K562 (cell line): ENCODE measurements at regions not wholly inside any gene's neighbourhood (a gene's known extent, or its start where the extent isn't known, plus 50 kb on each side); places are given as distances from the start of the nearest gene placed in this dataset.

ENCODE experiments used
- ATAC-seq: fragments of 200-7000 bp; cut with Tn5 transposase; 3 replicates; pipeline ENCODE4 v1.9.1; 2020; ENCODE audit warnings: moderate library complexity
- BruUV-seq: library from RNA; stranded (reverse); fragments of 400-500 nt; replicated peaks from 2 replicates; lab custom pipeline; 2021; lab: Mats Ljungman, UMichigan
- CTCF ChIA-PET: fragments of 300-600 bp; formaldehyde crosslinking; extraction: SDS; loops from one replicate; lab custom pipeline; 2021; ENCODE audit warnings: low intra/inter-chr PET ratio; lab: Yijun Ruan, JAX
- POLR2A ChIA-PET: fragments of 300-600, 350-650 bp; sonication (Branson Sonifier 250); formaldehyde crosslinking; extraction: SDS; loops from one replicate; lab custom pipeline; 2021; ENCODE audit warnings: antibody characterized with exemption, inconsistent platforms; lab: Yijun Ruan, JAX
- DNase-seq, 4 experiments: peaks; one replicate each; pipeline versions ENCODE4 v3.0.0 to v3.0.0-alpha.2; 2011 to 2018; ENCODE audit warnings: low spot score in 3 of 4, mixed read lengths in 3 of 4; ENCODE audit errors: extremely low read depth in 1 of 4
- FAIRE-seq: peaks from 2 replicates; lab custom pipeline; 2011; peaks lifted over from hg19 to GRCh38; lab: Jason Lieb, UNC
- H2AFZ ChIP-seq: 2 replicates; pipeline ENCODE4 v1.6.0; 2011; ENCODE audit warnings: low read depth, low read length, control low read depth, inconsistent platforms
- H3K27ac ChIP-seq: fragments of 200-600 bp; 3 replicates; pipeline ENCODE4 v1.8.0; 2011; ENCODE audit warnings: low read depth, mild to moderate bottlenecking, control low read depth, inconsistent platforms, low read length, moderate library complexity, mixed read lengths; ENCODE audit errors: extremely low read depth
- H3K27me3 ChIP-seq, 2 experiments: fragments of 300-600 bp in 1 of 2; 2 replicates in 1 of 2; 3 replicates in 1 of 2; pipeline versions ENCODE4 v1.6.0 to v1.8.0; 2011; ENCODE audit warnings: inconsistent platforms in 2 of 2, low read length in 2 of 2, mild to moderate bottlenecking in 1 of 2, mixed read lengths in 1 of 2, moderate library complexity in 1 of 2; ENCODE audit not compliant: control insufficient read depth in 2 of 2, insufficient read depth in 2 of 2
- H3K36me3 ChIP-seq: fragments of 300-600 bp; 3 replicates; pipeline ENCODE4 v1.8.0; 2011; ENCODE audit warnings: mild to moderate bottlenecking, low read length, inconsistent platforms; ENCODE audit not compliant: control insufficient read depth, insufficient read depth
- H3K4me1 ChIP-seq, 2 experiments: fragments of 200-600 bp in 1 of 2; replicated peaks in 1 of 2; 2 replicates in 1 of 2; 3 replicates in 1 of 2; pipeline versions ENCODE4 v1.5.1 to v1.8.0; 2011; ENCODE audit warnings: inconsistent platforms in 2 of 2, low read length in 2 of 2, mild to moderate bottlenecking in 1 of 2, mixed read lengths in 1 of 2, moderate library complexity in 1 of 2; ENCODE audit not compliant: control insufficient read depth in 2 of 2, insufficient read depth in 2 of 2
- H3K4me2 ChIP-seq: 2 replicates; pipeline ENCODE4 v1.6.1; 2011; ENCODE audit warnings: low read length, control low read depth, inconsistent platforms, mixed read lengths; ENCODE audit not compliant: insufficient read depth
- H3K4me3 ChIP-seq: fragments of 200-600 bp; sonication (generic), shearing (Covaris generic); 2 replicates; pipeline ENCODE4 v1.5.1; 2016; ENCODE audit warnings: control low read depth, inconsistent platforms
- H3K79me2 ChIP-seq: fragments of 200-600 bp; 3 replicates; pipeline ENCODE4 v1.8.0; 2011; ENCODE audit warnings: low read length, inconsistent platforms; ENCODE audit not compliant: control insufficient read depth, insufficient read depth
- H3K9ac ChIP-seq, 2 experiments: 2 replicates each; pipeline versions ENCODE4 v1.6.0 to v1.6.1; 2011; ENCODE audit warnings: low read depth in 2 of 2, low read length in 2 of 2, control low read depth in 1 of 2, inconsistent platforms in 1 of 2, mild to moderate bottlenecking in 1 of 2, mixed read lengths in 1 of 2; ENCODE audit not compliant: insufficient read depth in 1 of 2
- H3K9me1 ChIP-seq: one replicate; pipeline ENCODE4 v1.6.0; 2011; ENCODE audit warnings: inconsistent platforms, mild to moderate bottlenecking, low read length, moderate library complexity; ENCODE audit not compliant: control insufficient read depth, insufficient read depth
- H3K9me3 ChIP-seq: replicated peaks from 2 replicates; pipeline ENCODE4 v1.5.1; 2011; ENCODE audit warnings: low read depth, low read length, inconsistent platforms; ENCODE audit not compliant: control insufficient read depth, insufficient read depth
- H4K20me1 ChIP-seq: replicated peaks from 2 replicates; pipeline ENCODE4 v1.6.1; 2011; ENCODE audit warnings: low read length, inconsistent platforms, mixed read lengths; ENCODE audit not compliant: control insufficient read depth, insufficient read depth
- CREB5 ChIP-seq: fragments of 250-450 bp; sonication (Bioruptor Pico); IDR thresholded peaks from 2 replicates; pipeline ENCODE4 v1.5.0; 2020; ENCODE audit warnings: mild to moderate bottlenecking
- JUN ChIP-seq, 2 experiments: sonication (generic) in 1 of 2; formaldehyde crosslinking in 1 of 2; IDR thresholded peaks; 2 replicates each; pipeline versions ENCODE4 v1.6.1 to v1.8.0; 2012 to 2022; ENCODE audit warnings: borderline replicate concordance in 2 of 2, mild to moderate bottlenecking in 2 of 2, improper control_type of control experiment in 1 of 2, low read depth in 1 of 2, low read length in 1 of 2, missing genetic modification reagents in 1 of 2
- OTX1 ChIP-seq: fragments of 450-650 bp; formaldehyde crosslinking; IDR thresholded peaks from 2 replicates; pipeline ENCODE4 v1.4.0; 2022; ENCODE audit warnings: mild to moderate bottlenecking
- RCOR1 ChIP-seq, 2 experiments: IDR thresholded peaks; 2 replicates each; pipeline ENCODE4 v1.6.1; 2012; ENCODE audit warnings: low read depth in 2 of 2, low read length in 2 of 2, borderline replicate concordance in 1 of 2, improper control_type of control experiment in 1 of 2
- STAT5A ChIP-seq: IDR thresholded peaks from 2 replicates; pipeline ENCODE4 v1.6.1; 2012; ENCODE audit warnings: low read length, inconsistent platforms, borderline replicate concordance
- TFAP4 ChIP-seq: sonication (generic); formaldehyde crosslinking; IDR thresholded peaks from 2 replicates; pipeline ENCODE4 v1.8.0; 2022; ENCODE audit warnings: missing genetic modification reagents, mild to moderate bottlenecking, moderate library complexity, borderline replicate concordance
- ZNF224 ChIP-seq: sonication (generic); formaldehyde crosslinking; IDR thresholded peaks from 2 replicates; pipeline ENCODE4 v1.8.0; 2022; ENCODE audit warnings: mild to moderate bottlenecking, missing genetic modification reagents
- ZNF311 ChIP-seq: fragments of 250-450 bp; sonication (Bioruptor Pico); IDR thresholded peaks from 2 replicates; pipeline ENCODE4 v1.4.0; 2020; ENCODE audit warnings: mild to moderate bottlenecking, moderate library complexity
- WGBS: fragments of 100-300 bp; shearing (Covaris generic); methylation state at CpG from one replicate; pipeline ENCODE4 v1.1.6; 2016; ENCODE audit warnings: low coverage, mixed read lengths; ENCODE audit not compliant: insufficient coverage; ENCODE audit errors: missing lambda C conversion rate; 5-methylcytosine and 5-hydroxymethylcytosine counted together
- in situ Hi-C: fragments of 300-500 bp; cut with MboI; formaldehyde crosslinking; loops from 4 replicates; pipeline ENCODE4 v1.15.0; 2018; ENCODE audit warnings: inconsistent platforms, mixed read lengths
- intact Hi-C: fragments of 100-400 bp; cut with micrococcal nuclease; formaldehyde crosslinking; loops from 2 replicates; pipeline ENCODE4 v1.14.2; 2022

- no peaks in the 10 kb centered on the region for H3K4me1 ChIP-seq
- H3K36me3 ChIP-seq, result no peaks in the 10 kb centered on the region
- WGBS, result 2% methylated on average over 4 of the region's 4 CpGs
- intact Hi-C loops, result no loop called here
- no peak overlapping the region for H3K9ac ChIP-seq
- H3K27ac ChIP-seq, result no peak overlapping the region
- BruUV-seq, result no TSS peak
- no peak overlapping the region for H2AFZ ChIP-seq
- H3K4me2 ChIP-seq, result no peak overlapping the region
- FAIRE-seq (no peak), ATAC-seq (no peak), DNase-seq (no peak)
- no peaks in the 10 kb centered on the region for H3K9me3 ChIP-seq
- TF ChIP-seq ZNF224, result no peak
- no peak for TF ChIP-seq TFAP4
- no peak for TF ChIP-seq CREB5 (CRISPR knock-in tag)
- no peak for TF ChIP-seq ZNF311 (CRISPR knock-in tag)
- no peak for TF ChIP-seq OTX1
- no peak for TF ChIP-seq JUN (IDR thresholded peaks at IDR 0.05; ENCODE audit: borderline replicate concordance, low read depth, low read length)
- no peak for TF ChIP-seq JUN (CRISPR knock-in tag; IDR thresholded peaks at IDR 0.05; ENCODE audit: borderline replicate concordance)
- TF ChIP-seq RCOR1 (IDR thresholded peaks at IDR 0.05; ENCODE audit: borderline replicate concordance in 1 of 2, low read depth in 2 of 2, low read length in 2 of 2), result no peak
- TF ChIP-seq STAT5A, result no peak
- H3K4me3 ChIP-seq, result no peak overlapping the region
- H3K79me2 ChIP-seq, result no peaks in the 10 kb centered on the region
- no peaks in the 10 kb centered on the region for H4K20me1 ChIP-seq
- ChIA-PET CTCF (no interaction called here), POLR2A (no interaction called here)
- in situ Hi-C loops, result no loop called here
- no peaks in the 10 kb centered on the region for H3K27me3 ChIP-seq
- no peaks in the 10 kb centered on the region for H3K9me1 ChIP-seq
These were observed 69.6 kb downstream of the BLID start for GRCh38 chr11:122046438-122046837.
